ENCODE measurements at regions not wholly inside any gene's neighbourhood (a gene's known extent, or its start where the extent isn't known, plus 50 kb on each side); places are given as distances from the start of the nearest gene placed in this dataset.

- no peaks in the 10 kb centered on the region for H3K4me1 Mint-ChIP-seq
- Histone ChIP-seq H3K4me1 (ENCODE audit: control insufficient read depth in 1 of 2, insufficient read depth in 2 of 2, low read length in 2 of 2) (peaks cover 0 to 2% of the 10 kb centered on the region in 2 donors), H3K9me3 (replicated peaks in 1 of 2; ENCODE audit: control insufficient read depth in 1 of 2, insufficient read depth in 1 of 2, low read length in 2 of 2) (peaks cover 4 to 7% of the 10 kb centered on the region in 2 donors), H2AFZ (ENCODE audit: insufficient read depth, low read depth, low read length, poor library complexity, severe bottlenecking) (no peak overlapping the region), H3K4me3 (replicated peaks in 1 of 3; ENCODE audit: low read depth in 2 of 3, low read length in 3 of 3) (no peak overlapping the region), H3K4me2 (replicated peaks; ENCODE audit: extremely low read depth, low read length, poor library complexity, severe bottlenecking) (no peak overlapping the region), H3K9ac (ENCODE audit: insufficient read depth, low read length, poor library complexity, severe bottlenecking) (no peak overlapping the region), H3K27ac (ENCODE audit: low read depth in 1 of 2, low read length in 2 of 2) (no peak overlapping the region), H3K79me2 (ENCODE audit: insufficient read depth, low read length) (no peaks in the 10 kb centered on the region), H3K27me3 (ENCODE audit: control insufficient read depth in 2 of 2, insufficient read depth in 2 of 2, low read length in 2 of 2) (peaks cover 0 to 21% of the 10 kb centered on the region in 2 donors), H3K36me3 (replicated peaks in 1 of 2; ENCODE audit: control insufficient read depth in 1 of 2, insufficient read depth in 2 of 2, low read length in 2 of 2) (no peaks in the 10 kb centered on the region), H4K20me1 (ENCODE audit: insufficient read depth, low read length) (no peaks in the 10 kb centered on the region)
- intact Hi-C loops (cut with micrococcal nuclease) = no loop called here
- no peaks in the 10 kb centered on the region for H3K36me3 Mint-ChIP-seq
- no peak overlapping the region for H3K27ac Mint-ChIP-seq
- TF ChIP-seq CTCF (IDR thresholded peaks at IDR 0.05) = no peak
- peaks cover 9 to 23% (median 19%) of the 10 kb centered on the region in 3 donors for H3K27me3 Mint-ChIP-seq (ENCODE audit: low read depth in 3 of 3)
- no peak overlapping the region for H3K4me3 Mint-ChIP-seq
- H3K9me3 Mint-ChIP-seq = peaks cover 0 to 13% (median 5%) of the 10 kb centered on the region in 7 donors
- DNase-seq = no peak
- WGBS (ENCODE audit: insufficient coverage) = 96% methylated on average over 18 of the region's 26 CpGs
Measured at GRCh38 chr18:79614211-79614955, 65.2 kb upstream of the CTDP1 start.

- WGBS (ENCODE audit: insufficient coverage) = 80% methylated on average over 14 of the region's 18 CpGs
- intact Hi-C loops (cut with micrococcal nuclease) = no loop called here
Measured at GRCh38 chr18:79615091-79615490, 64.5 kb upstream of the CTDP1 start.

More at GRCh38 chr18:79615091-79615490, 64.5 kb upstream of the CTDP1 start:
- Histone ChIP-seq H3K79me2 (ENCODE audit: insufficient read depth, low read length) (no peaks in the 10 kb centered on the region), H4K20me1 (ENCODE audit: insufficient read depth, low read length) (no peaks in the 10 kb centered on the region), H2AFZ (ENCODE audit: insufficient read depth, low read depth, low read length, poor library complexity, severe bottlenecking) (no peak overlapping the region), H3K27ac (ENCODE audit: low read depth in 1 of 2, low read length in 2 of 2) (no peak overlapping the region), H3K9ac (ENCODE audit: insufficient read depth, low read length, poor library complexity, severe bottlenecking) (no peak overlapping the region), H3K4me1 (ENCODE audit: control insufficient read depth in 1 of 2, insufficient read depth in 2 of 2, low read length in 2 of 2) (peaks cover 0 to 2% of the 10 kb centered on the region in 2 donors), H3K9me3 (replicated peaks in 1 of 2; ENCODE audit: control insufficient read depth in 1 of 2, insufficient read depth in 1 of 2, low read length in 2 of 2) (peaks cover 7 to 9% of the 10 kb centered on the region in 2 donors), H3K4me3 (replicated peaks in 1 of 3; ENCODE audit: low read depth in 2 of 3, low read length in 3 of 3) (no peak overlapping the region), H3K4me2 (replicated peaks; ENCODE audit: extremely low read depth, low read length, poor library complexity, severe bottlenecking) (no peak overlapping the region), H3K36me3 (replicated peaks in 1 of 2; ENCODE audit: control insufficient read depth in 1 of 2, insufficient read depth in 2 of 2, low read length in 2 of 2) (no peaks in the 10 kb centered on the region), H3K27me3 (ENCODE audit: control insufficient read depth in 2 of 2, insufficient read depth in 2 of 2, low read length in 2 of 2) (peaks cover 0 to 21% of the 10 kb centered on the region in 2 donors)
- no peaks in the 10 kb centered on the region for H3K4me1 Mint-ChIP-seq
- no peak for TF ChIP-seq CTCF (IDR thresholded peaks at IDR 0.05)
- no peak overlapping the region for H3K27ac Mint-ChIP-seq
- H3K27me3 Mint-ChIP-seq (ENCODE audit: low read depth in 3 of 3) = peaks cover 9 to 23% (median 19%) of the 10 kb centered on the region in 3 donors
- H3K36me3 Mint-ChIP-seq = no peaks in the 10 kb centered on the region
- H3K4me3 Mint-ChIP-seq = no peak overlapping the region
- DNase-seq = no peak
- peaks cover 0 to 13% (median 5%) of the 10 kb centered on the region in 7 donors for H3K9me3 Mint-ChIP-seq

All from CD14-positive monocyte (primary cell).